IPS DF 4.7 (cell line): ENCODE measurements at regions not wholly inside any gene's neighbourhood (a gene's known extent, or its start where the extent isn't known, plus 50 kb on each side); places are given as distances from the start of the nearest gene placed in this dataset.
"Not testable (repeated sequence)": the region's sequence is repeated elsewhere in the genome, so short reads cannot be mapped to it uniquely, and the experiment has no call there.

Experiments used
- DNase-seq: peaks from one replicate; pipeline ENCODE4 v3.0.0-alpha.2; 2013; ENCODE audit warnings: low spot score; ENCODE audit errors: extremely low read depth

- DNase-seq = no peak
These were observed 223.4 kb downstream of the NAF1 start for GRCh38 chr4:162943263-162943662.

- no peak for DNase-seq
These were observed 227.8 kb downstream of the NAF1 start for GRCh38 chr4:162938738-162939485.

- no peak for DNase-seq
These were observed 231.5 kb downstream of the NAF1 start for GRCh38 chr4:162935214-162935613.

DNA sequence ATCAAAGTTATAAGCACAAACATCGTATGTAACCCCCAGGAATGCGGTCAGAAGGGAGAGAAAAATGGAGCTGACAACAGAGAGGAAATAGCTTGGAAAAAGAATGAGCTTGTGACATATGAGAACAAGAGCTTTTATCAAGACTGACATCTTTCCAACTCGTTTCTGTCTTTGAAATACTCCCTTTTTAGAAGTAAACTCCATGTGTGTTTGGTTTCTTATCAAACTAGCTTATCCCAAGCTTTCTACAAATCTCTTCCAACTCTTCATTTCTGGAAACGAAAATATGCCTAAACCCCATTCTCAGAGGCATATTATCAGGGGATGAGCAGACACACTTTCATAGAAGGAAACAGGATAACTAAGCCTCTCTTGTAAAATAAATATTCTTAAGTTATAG lies 235.4 kb downstream of the NAF1 start:
- no peak for DNase-seq

DNA sequence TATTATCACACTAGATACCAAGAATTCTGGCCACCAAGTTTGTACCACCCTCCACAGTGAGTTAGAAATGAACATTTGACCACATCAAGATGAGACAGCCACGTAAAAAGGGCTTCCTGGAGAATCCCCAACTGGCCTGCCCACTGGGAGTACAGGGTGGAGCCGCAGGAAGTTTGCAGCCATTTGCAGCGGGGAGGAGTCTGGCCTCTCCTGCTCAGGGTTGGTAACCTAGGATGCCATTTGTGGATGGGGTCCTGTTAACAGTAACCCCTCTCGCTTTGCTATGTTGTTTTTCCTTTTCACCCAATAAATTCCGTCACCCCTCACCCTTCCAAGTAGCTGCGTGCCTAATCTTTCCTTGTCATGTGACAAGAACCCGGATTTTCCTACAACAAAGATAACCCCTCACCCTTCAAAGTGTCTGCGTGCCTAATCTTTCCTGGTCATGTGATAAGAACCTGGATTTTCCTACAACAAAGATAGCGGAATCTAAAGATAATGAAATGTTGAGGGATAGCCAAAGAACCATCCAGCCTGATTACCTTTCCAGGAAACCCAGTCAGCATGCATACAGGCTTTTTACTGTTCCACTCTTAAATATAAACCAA lies 245.4 kb downstream of the NAF1 start:
- no peak for DNase-seq

GRCh38 chr4:162920649-162921048 lies 246.0 kb downstream of the NAF1 start:
- no peak for DNase-seq

- DNase-seq = no peak
These were observed 254.2 kb downstream of the NAF1 start for GRCh38 chr4:162912482-162912881.

- DNase-seq = no peak
These were observed 255.3 kb downstream of the NAF1 start for GRCh38 chr4:162911349-162911748.

GRCh38 chr4:162909952-162910351 lies 256.7 kb downstream of the NAF1 start:
- no peak for DNase-seq

DNA sequence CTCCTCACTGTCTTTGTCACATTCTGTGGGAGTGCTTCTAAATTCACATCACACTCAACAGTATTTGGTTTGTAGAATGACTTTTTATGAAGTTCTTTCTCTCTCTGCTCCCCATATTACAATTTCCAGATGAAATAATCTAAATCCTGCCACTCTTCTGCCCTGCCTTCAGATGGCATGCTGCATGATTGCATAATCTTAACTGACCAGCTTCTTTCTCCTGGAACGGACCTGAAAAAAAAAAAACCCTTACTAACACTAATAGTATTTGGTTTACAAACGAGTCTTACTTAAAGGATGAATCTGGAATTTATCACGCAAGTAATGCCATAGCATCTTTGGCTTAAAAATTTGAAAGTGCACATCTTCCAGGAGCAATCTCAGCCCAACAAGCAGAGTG lies 272.3 kb downstream of the NAF1 start:
- no peak for DNase-seq

- DNase-seq = no peak
These were observed 274.6 kb downstream of the NAF1 start for GRCh38 chr4:162891788-162892707.

- DNase-seq = no peak
These were observed 288.6 kb downstream of the NAF1 start for GRCh38 chr4:162878096-162878495.

DNA sequence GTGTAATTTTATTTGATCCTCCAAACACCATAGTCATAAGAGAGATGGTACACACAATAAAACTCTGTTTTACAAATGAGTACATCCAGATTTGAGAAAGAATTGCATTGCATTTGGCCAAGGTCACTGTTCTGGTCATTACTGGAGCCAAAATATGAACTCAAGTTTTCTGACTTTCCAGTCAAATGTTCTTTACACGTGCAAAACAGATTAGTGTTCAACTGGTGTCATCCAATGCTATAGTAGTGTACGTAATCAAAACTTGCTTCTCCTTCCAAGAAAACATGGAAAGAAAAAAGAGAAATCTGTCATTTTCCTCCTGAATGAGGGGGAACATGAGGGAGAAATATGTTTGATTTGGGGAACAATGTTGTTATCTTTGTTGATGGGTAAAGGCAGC lies 291.9 kb downstream of the NAF1 start:
- DNase-seq = no peak

DNA sequence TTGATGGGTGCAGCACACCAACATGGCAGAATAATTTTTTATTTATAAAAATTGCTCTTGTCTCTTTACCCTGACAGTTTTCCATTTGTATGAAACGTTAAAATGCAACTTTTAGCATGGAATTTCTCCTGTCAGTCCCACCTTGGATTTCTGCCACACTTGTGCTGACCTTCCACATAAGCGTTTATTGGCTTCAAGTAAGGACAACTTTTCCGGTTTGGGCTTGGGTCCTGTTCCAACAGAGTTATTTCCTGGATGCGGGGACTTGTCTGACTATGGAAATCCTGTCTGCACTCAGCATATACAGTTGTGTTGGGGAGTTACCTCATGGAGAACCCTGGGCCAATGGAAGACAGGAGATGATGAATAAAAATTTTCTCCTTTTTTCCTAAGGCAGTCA lies 294.7 kb downstream of the NAF1 start:
- no peak for DNase-seq

DNA sequence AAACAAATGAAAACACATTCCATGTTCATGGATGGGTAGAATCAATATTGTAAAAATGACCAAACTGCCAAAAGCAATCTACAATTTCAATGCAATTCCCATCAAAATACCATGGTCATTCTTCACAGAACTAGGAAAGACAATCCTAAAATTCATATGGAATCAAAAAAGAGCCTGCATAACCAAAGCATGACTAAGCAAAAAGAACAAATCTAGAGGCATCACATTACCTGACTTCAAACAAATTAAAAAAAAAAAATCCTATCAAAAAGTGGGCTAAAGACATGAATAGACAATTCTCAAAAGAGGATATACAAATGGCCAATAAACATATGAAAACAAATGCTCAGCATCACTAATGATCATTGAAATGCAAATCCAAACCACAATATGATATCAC lies 297.5 kb downstream of the NAF1 start:
- no peak for DNase-seq

- no peak for DNase-seq
These were observed 300.1 kb downstream of the NAF1 start for GRCh38 chr4:162866565-162866964.

DNA sequence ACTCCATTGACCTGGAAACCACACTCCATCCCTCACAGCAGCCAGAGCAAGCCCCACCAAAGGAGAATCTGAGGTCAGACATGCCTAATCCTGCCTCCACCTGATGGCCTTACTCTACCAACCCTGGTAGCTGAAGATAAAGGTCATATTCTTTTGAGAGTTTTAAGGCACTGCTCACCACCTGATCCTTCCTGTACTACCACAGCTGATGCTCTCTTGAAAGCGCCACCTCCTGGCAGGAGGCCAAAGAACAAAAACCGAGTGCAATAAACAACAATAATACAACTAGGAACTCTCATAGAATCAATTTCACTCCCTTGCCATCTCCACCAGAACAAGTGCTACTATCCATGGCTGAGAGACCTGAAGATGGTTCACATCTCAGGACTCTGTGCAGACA lies 301.6 kb downstream of the NAF1 start:
- DNase-seq = no peak

- DNase-seq = no peak
These were observed 312.9 kb downstream of the NAF1 start for GRCh38 chr4:162853788-162854187.

GRCh38 chr4:162852642-162853041 lies 314.0 kb downstream of the NAF1 start:
- no peak for DNase-seq

DNA sequence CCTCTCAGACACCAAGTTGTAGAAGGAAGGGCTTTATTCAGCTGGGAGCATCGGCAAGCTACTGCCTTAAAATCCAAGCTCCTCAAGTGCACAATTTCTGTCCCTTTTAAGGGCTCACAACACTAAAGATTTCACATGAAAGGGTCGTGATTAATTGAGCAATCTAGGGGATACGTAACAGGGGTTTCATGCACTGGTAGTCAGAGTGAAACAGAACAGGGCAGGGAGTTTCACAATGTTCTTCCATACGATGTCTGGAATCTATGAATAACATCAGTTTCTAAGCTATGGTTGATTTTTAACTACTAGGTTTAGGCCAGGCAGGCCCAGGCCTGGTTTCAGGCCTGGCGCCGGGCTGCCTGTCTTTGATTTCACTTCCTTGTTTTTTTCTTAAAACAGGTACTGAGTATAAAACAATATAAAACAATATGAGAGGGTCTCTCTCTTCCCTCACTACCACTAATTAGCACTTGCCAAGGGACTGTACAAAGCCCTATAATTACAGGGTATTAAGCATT lies 315.4 kb downstream of the NAF1 start:
- not testable (repeated sequence) for DNase-seq

- no peak for DNase-seq
These were observed 316.8 kb downstream of the NAF1 start for GRCh38 chr4:162849937-162850336.

GRCh38 chr4:162847945-162848549 lies 318.6 kb downstream of the NAF1 start:
- no peak for DNase-seq
